Kidney (tissue), 13 donors: ENCODE measurements at regions not wholly inside any gene's neighbourhood (a gene's known extent, or its start where the extent isn't known, plus 50 kb on each side); places are given as distances from the start of the nearest gene placed in this dataset.

Source experiments
- DNase-seq, 5 donors: peaks; one replicate each; pipeline ENCODE4 v3.0.0-alpha.2; 2013 to 2020
- FAIRE-seq: peaks from 2 replicates; lab custom pipeline; 2012; peaks lifted over from hg19 to GRCh38; lab: Jason Lieb, UNC
- H3K27ac ChIP-seq, 2 donors: one replicate each; pipeline ENCODE4 v1.7.0; 2013; ENCODE audit warnings: low read depth in 2 of 2, low read length in 2 of 2, inconsistent platforms in 1 of 2
- H3K27me3 ChIP-seq: one replicate; pipeline ENCODE4 v1.7.1; 2013; ENCODE audit warnings: low read length, inconsistent platforms; ENCODE audit not compliant: control insufficient read depth, insufficient read depth
- H3K36me3 ChIP-seq, 3 donors: one replicate each; pipeline versions ENCODE4 v1.7.0 to v1.7.1; 2013; ENCODE audit warnings: low read length in 3 of 3, control low read depth in 1 of 3, inconsistent platforms in 1 of 3; ENCODE audit not compliant: insufficient read depth in 3 of 3, control insufficient read depth in 2 of 3
- H3K4me1 ChIP-seq, 3 donors: one replicate each; pipeline versions ENCODE4 v1.7.0 to v1.7.1; 2013; ENCODE audit warnings: low read length in 3 of 3, inconsistent platforms in 1 of 3, low read depth in 1 of 3; ENCODE audit not compliant: control insufficient read depth in 2 of 3, insufficient read depth in 2 of 3
- H3K4me3 ChIP-seq, 3 donors: one replicate each; pipeline versions ENCODE4 v1.7.0 to v1.8.1; 2013; ENCODE audit warnings: low read length in 3 of 3, control low read depth in 1 of 3, inconsistent platforms in 1 of 3
- H3K9ac ChIP-seq, 3 donors: one replicate each; pipeline versions ENCODE4 v1.7.0 to v1.7.1; 2013; ENCODE audit warnings: low read length in 3 of 3, control low read depth in 1 of 3, inconsistent platforms in 1 of 3
- H3K9me3 ChIP-seq, 3 donors: one replicate each; pipeline versions ENCODE4 v1.7.0 to v1.7.1; 2013; ENCODE audit warnings: low read length in 3 of 3, control low read depth in 1 of 3, inconsistent platforms in 1 of 3; ENCODE audit not compliant: control insufficient read depth in 2 of 3, insufficient read depth in 1 of 3
- intact Hi-C: fragments of 100-400 bp; cut with DNase I; formaldehyde crosslinking; loops from one replicate; pipeline ENCODE4 v1.11.1; 2022
- TF ChIP-seq, protein P1 (sequence below): IDR thresholded peaks from 3 replicates; pipeline ENCODE4 v1.5.1; 2012; ENCODE audit warnings: mild to moderate bottlenecking, moderate library complexity, borderline replicate concordance; ENCODE audit not compliant: insufficient read depth; ENCODE audit errors: extremely low read depth
- donor health status: control.
- donor health status: control.
- donor health status: control.
- donor health status: control.
- donor health status: control.
- donor health status: DM: yes; HTN: yes; CAD: no.
- donor health status: Normal renal cell carcinoma (clear cell type).

- Histone ChIP-seq H3K9me3 (no peaks in the 10 kb centered on the region), H3K27ac (no peak overlapping the region), H3K27me3 (no peaks in the 10 kb centered on the region), H3K4me1 (no peaks in the 10 kb centered on the region), H3K9ac (no peak overlapping the region), H3K36me3 (no peaks in the 10 kb centered on the region), H3K4me3 (no peak overlapping the region)
- FAIRE-seq (no peak), DNase-seq (no peak)
- intact Hi-C loops: no loop called here
- TF ChIP-seq, protein P1, sequence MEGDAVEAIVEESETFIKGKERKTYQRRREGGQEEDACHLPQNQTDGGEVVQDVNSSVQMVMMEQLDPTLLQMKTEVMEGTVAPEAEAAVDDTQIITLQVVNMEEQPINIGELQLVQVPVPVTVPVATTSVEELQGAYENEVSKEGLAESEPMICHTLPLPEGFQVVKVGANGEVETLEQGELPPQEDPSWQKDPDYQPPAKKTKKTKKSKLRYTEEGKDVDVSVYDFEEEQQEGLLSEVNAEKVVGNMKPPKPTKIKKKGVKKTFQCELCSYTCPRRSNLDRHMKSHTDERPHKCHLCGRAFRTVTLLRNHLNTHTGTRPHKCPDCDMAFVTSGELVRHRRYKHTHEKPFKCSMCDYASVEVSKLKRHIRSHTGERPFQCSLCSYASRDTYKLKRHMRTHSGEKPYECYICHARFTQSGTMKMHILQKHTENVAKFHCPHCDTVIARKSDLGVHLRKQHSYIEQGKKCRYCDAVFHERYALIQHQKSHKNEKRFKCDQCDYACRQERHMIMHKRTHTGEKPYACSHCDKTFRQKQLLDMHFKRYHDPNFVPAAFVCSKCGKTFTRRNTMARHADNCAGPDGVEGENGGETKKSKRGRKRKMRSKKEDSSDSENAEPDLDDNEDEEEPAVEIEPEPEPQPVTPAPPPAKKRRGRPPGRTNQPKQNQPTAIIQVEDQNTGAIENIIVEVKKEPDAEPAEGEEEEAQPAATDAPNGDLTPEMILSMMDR: no peak
These were observed 540.8 kb upstream of the IL12A start for GRCh38 chr3:159447841-159448240.

DNA sequence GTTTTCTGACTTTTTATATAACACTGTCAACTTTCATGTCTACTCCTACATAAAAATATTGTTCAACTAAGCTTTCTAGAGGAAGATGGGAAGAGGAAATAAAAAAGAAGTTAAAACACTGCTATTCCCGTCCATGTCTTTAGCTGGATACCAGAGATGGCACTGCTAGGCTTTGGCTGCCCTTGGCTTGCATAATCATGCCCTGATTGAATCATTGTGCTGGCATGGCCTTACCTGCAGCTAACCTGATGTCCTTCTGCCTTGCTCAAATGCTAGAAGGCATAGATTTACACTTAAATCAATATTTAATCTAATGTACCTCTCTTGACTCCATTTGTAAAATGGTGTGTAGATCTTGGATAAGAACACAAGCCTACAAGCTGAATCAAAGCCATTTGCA lies 539.7 kb upstream of the IL12A start:
- Histone ChIP-seq H3K27ac (no peak overlapping the region), H3K27me3 (no peaks in the 10 kb centered on the region), H3K4me1 (no peaks in the 10 kb centered on the region), H3K4me3 (no peak overlapping the region), H3K36me3 (no peaks in the 10 kb centered on the region), H3K9ac (no peak overlapping the region), H3K9me3 (no peaks in the 10 kb centered on the region)
- intact Hi-C loops: no loop called here
- FAIRE-seq: no peak
- TF ChIP-seq, protein P1: no peak
- DNase-seq: no peak

DNA sequence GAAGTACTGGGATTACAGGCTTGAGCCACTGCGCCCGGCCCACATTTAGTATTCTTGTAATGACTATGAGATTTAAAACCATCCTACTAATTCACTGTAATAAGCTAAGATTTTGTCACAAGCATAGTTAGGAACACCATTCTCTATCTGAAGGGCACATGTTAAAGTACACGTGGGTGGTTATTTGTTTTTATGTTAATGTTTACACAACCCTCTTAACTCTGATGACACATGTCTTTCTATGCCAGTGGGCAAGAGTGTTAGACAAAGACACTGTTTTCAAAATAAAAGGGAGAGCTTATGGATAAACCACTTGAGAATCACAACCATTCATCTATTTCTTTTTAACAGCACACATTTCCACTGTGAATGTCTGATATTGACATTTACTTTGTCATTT lies 537.6 kb upstream of the IL12A start:
- DNase-seq (no peak), FAIRE-seq (no peak)
- H3K27ac ChIP-seq: no peak overlapping the region
- no peaks in the 10 kb centered on the region for H3K9me3 ChIP-seq
- no peaks in the 10 kb centered on the region for H3K27me3 ChIP-seq
- no peak overlapping the region for H3K9ac ChIP-seq
- no peak overlapping the region for H3K4me3 ChIP-seq
- TF ChIP-seq, protein P1: no peak
- no peaks in the 10 kb centered on the region for H3K4me1 ChIP-seq
- H3K36me3 ChIP-seq: no peaks in the 10 kb centered on the region
- intact Hi-C loops: no loop called here

DNA sequence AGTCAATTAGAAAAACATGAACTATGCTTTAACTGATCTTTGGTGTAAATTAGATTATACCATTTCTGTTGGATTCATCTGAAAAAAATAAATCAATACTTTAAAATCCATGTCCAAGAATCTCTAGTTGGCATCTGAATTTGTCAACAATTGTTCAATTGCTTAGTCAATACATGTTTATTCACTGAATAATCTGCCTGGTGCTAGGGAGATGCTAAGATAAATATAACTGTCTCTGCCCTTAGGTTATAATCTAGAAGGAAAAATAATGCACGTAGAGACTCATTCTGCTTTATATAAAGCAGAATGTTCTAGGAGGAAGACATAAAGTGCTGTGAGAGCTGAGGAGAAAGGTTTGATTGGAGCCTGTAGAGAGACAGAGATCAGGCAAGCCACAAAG lies 537.2 kb upstream of the IL12A start:
- Histone ChIP-seq H3K4me3 (no peak overlapping the region), H3K27me3 (no peaks in the 10 kb centered on the region), H3K9ac (no peak overlapping the region), H3K36me3 (no peaks in the 10 kb centered on the region), H3K9me3 (no peaks in the 10 kb centered on the region), H3K4me1 (no peaks in the 10 kb centered on the region), H3K27ac (no peak overlapping the region)
- FAIRE-seq: no peak
- intact Hi-C loops: no loop called here
- TF ChIP-seq, protein P1: no peak
- no peak for DNase-seq
